C4-2B (cell line): ENCODE measurements at regions not wholly inside any gene's neighbourhood (a gene's known extent, or its start where the extent isn't known, plus 50 kb on each side); places are given as distances from the start of the nearest gene placed in this dataset.

Experiments used
- CTCF ChIP-seq: fragments of 450-650 bp; conservative IDR thresholded peaks from 2 replicates; pipeline ENCODE4 v1.5.1; 2017; ENCODE audit warnings: mild to moderate bottlenecking
- ZFX ChIP-seq: fragments of 450-650 bp; IDR thresholded peaks from 2 replicates; pipeline ENCODE4 v1.6.1; 2017

GRCh38 chr3:68211637-68212036 is 557.2 kb upstream of the SUCLG2 start:
- TF ChIP-seq CTCF (no peak), ZFX (no peak)
